ENCODE measurements at regions not wholly inside any gene's neighbourhood (a gene's known extent, or its start where the extent isn't known, plus 50 kb on each side); places are given as distances from the start of the nearest gene placed in this dataset.

GRCh38 chr14:95603415-95603814 is 68.6 kb downstream of the GLRX5 start:
- no peaks in the 10 kb centered on the region for H3K36me3 Mint-ChIP-seq
- no peaks in the 10 kb centered on the region for H3K4me1 Mint-ChIP-seq
- no peak overlapping the region for H3K4me3 Mint-ChIP-seq
- no peak overlapping the region for H3K27ac ChIP-seq (ENCODE audit: low read depth in 1 of 2, low read length in 2 of 2)
- no peak overlapping the region for H3K4me2 ChIP-seq (replicated peaks; ENCODE audit: extremely low read depth, low read length, poor library complexity, severe bottlenecking)
- H3K9me3 Mint-ChIP-seq: peaks cover 0 to 5% (median 0%) of the 10 kb centered on the region in 7 donors
- peaks cover 11 to 19% (median 14%) of the 10 kb centered on the region in 3 donors for H3K27me3 Mint-ChIP-seq (ENCODE audit: low read depth in 3 of 3)
- intact Hi-C loops (cut with micrococcal nuclease): no loop called here
- WGBS (ENCODE audit: insufficient coverage): 82% methylated on average over 1 of the region's 2 CpGs
- no peaks in the 10 kb centered on the region for H3K4me1 ChIP-seq (ENCODE audit: control insufficient read depth in 1 of 2, insufficient read depth in 2 of 2, low read length in 2 of 2)
- TF ChIP-seq CTCF (IDR thresholded peaks at IDR 0.05): no peak
- H4K20me1 ChIP-seq (ENCODE audit: insufficient read depth, low read length): no peaks in the 10 kb centered on the region
- no peaks in the 10 kb centered on the region for H3K9me3 ChIP-seq (replicated peaks in 1 of 2; ENCODE audit: control insufficient read depth in 1 of 2, insufficient read depth in 1 of 2, low read length in 2 of 2)
- H3K4me3 ChIP-seq (replicated peaks in 1 of 3; ENCODE audit: low read depth in 2 of 3, low read length in 3 of 3): no peak overlapping the region
- H3K79me2 ChIP-seq (ENCODE audit: insufficient read depth, low read length): no peaks in the 10 kb centered on the region
- no peak overlapping the region for H3K9ac ChIP-seq (ENCODE audit: insufficient read depth, low read length, poor library complexity, severe bottlenecking)
- H2AFZ ChIP-seq (ENCODE audit: insufficient read depth, low read depth, low read length, poor library complexity, severe bottlenecking): no peak overlapping the region
- no peak overlapping the region for H3K27ac Mint-ChIP-seq
- H3K27me3 ChIP-seq (ENCODE audit: control insufficient read depth in 2 of 2, insufficient read depth in 2 of 2, low read length in 2 of 2): peaks cover 7 to 9% of the 10 kb centered on the region in 2 donors
- DNase-seq: no peak
- H3K36me3 ChIP-seq (replicated peaks in 1 of 2; ENCODE audit: control insufficient read depth in 1 of 2, insufficient read depth in 2 of 2, low read length in 2 of 2): no peaks in the 10 kb centered on the region

GRCh38 chr14:95606266-95606665 is 71.4 kb downstream of the GLRX5 start:
- no peak overlapping the region for H3K4me3 ChIP-seq (replicated peaks in 1 of 3; ENCODE audit: low read depth in 2 of 3, low read length in 3 of 3)
- no peaks in the 10 kb centered on the region for H3K4me1 ChIP-seq (ENCODE audit: control insufficient read depth in 1 of 2, insufficient read depth in 2 of 2, low read length in 2 of 2)
- no peak overlapping the region for H3K4me2 ChIP-seq (replicated peaks; ENCODE audit: extremely low read depth, low read length, poor library complexity, severe bottlenecking)
- H3K9me3 ChIP-seq (replicated peaks in 1 of 2; ENCODE audit: control insufficient read depth in 1 of 2, insufficient read depth in 1 of 2, low read length in 2 of 2): no peaks in the 10 kb centered on the region
- no peaks in the 10 kb centered on the region for H3K36me3 ChIP-seq (replicated peaks in 1 of 2; ENCODE audit: control insufficient read depth in 1 of 2, insufficient read depth in 2 of 2, low read length in 2 of 2)
- intact Hi-C loops (cut with micrococcal nuclease): no loop called here
- no peaks in the 10 kb centered on the region for H4K20me1 ChIP-seq (ENCODE audit: insufficient read depth, low read length)
- H3K9me3 Mint-ChIP-seq: no peaks in the 10 kb centered on the region
- no peak overlapping the region for H2AFZ ChIP-seq (ENCODE audit: insufficient read depth, low read depth, low read length, poor library complexity, severe bottlenecking)
- no peak for DNase-seq
- H3K27me3 Mint-ChIP-seq (ENCODE audit: low read depth in 3 of 3): peaks cover 2 to 8% (median 8%) of the 10 kb centered on the region in 3 donors
- H3K27me3 ChIP-seq (ENCODE audit: control insufficient read depth in 2 of 2, insufficient read depth in 2 of 2, low read length in 2 of 2): no peaks in the 10 kb centered on the region
- no peak overlapping the region for H3K27ac ChIP-seq (ENCODE audit: low read depth in 1 of 2, low read length in 2 of 2)
- whole genome bisulfite sequencing (ENCODE audit: insufficient coverage): 82% methylated on average over 2 of the region's 2 CpGs
- H3K4me1 Mint-ChIP-seq: no peaks in the 10 kb centered on the region
- H3K9ac ChIP-seq (ENCODE audit: insufficient read depth, low read length, poor library complexity, severe bottlenecking): no peak overlapping the region
- no peaks in the 10 kb centered on the region for H3K36me3 Mint-ChIP-seq
- H3K4me3 Mint-ChIP-seq: no peak overlapping the region
- no peak overlapping the region for H3K27ac Mint-ChIP-seq
- TF ChIP-seq CTCF (IDR thresholded peaks at IDR 0.05): no peak
- H3K79me2 ChIP-seq (ENCODE audit: insufficient read depth, low read length): no peaks in the 10 kb centered on the region
